Activated CD4-positive, alpha-beta T cell treated with anti-CD3 and anti-CD28 coated beads, Interleukin-2, Interleukin-4, amounts not matched to agents 100 ng/mL and 50 ng/mL, durations not matched to agents 16 hours and 8 hours (primary cell): ENCODE measurements at regions not wholly inside any gene's neighbourhood (a gene's known extent, or its start where the extent isn't known, plus 50 kb on each side); places are given as distances from the start of the nearest gene placed in this dataset.
A peak's percentile ranks its signal among the peaks of the same experiment; 100 is the strongest.

Experiments used
- DNase-seq: peaks from one replicate; pipeline ENCODE4 v3.0.0-alpha.2; 2020; ENCODE audit warnings: low spot score

GRCh38 chr7:25985196-25985595, 166.8 kb upstream of the NFE2L3 start:
- no peak for DNase-seq

- no peak for DNase-seq
Measured at GRCh38 chr7:25988640-25989039, 163.4 kb upstream of the NFE2L3 start.

- no peak for DNase-seq
Measured at GRCh38 chr7:25989140-25989705, 162.8 kb upstream of the NFE2L3 start.

- DNase-seq: no peak
Measured at GRCh38 chr7:25994433-25994994, 157.5 kb upstream of the NFE2L3 start.

GRCh38 chr7:25995216-25995615, 156.8 kb upstream of the NFE2L3 start:
- DNase-seq: no peak

- no peak for DNase-seq
Measured at GRCh38 chr7:25996006-25996408, 156.0 kb upstream of the NFE2L3 start.

GRCh38 chr7:25998499-25998898, 153.5 kb upstream of the NFE2L3 start:
- DNase-seq: no peak

GRCh38 chr7:26000841-26001240, 151.2 kb upstream of the NFE2L3 start:
- no peak for DNase-seq

- no peak for DNase-seq
Measured at GRCh38 chr7:26001662-26002244, 150.2 kb upstream of the NFE2L3 start.

GRCh38 chr7:26005683-26006410, 146.2 kb upstream of the NFE2L3 start:
- DNase-seq: no peak

GRCh38 chr7:26006426-26006825, 145.6 kb upstream of the NFE2L3 start:
- no peak for DNase-seq

GRCh38 chr7:26007510-26007909, 144.5 kb upstream of the NFE2L3 start:
- DNase-seq: no peak

- DNase-seq: no peak
Measured at GRCh38 chr7:26008428-26008827, 143.6 kb upstream of the NFE2L3 start.

GRCh38 chr7:26011039-26011696, 140.8 kb upstream of the NFE2L3 start:
- DNase-seq: no peak

GRCh38 chr7:26013551-26014083, 138.4 kb upstream of the NFE2L3 start:
- no peak for DNase-seq

GRCh38 chr7:26022982-26023381, 129.0 kb upstream of the NFE2L3 start:
- DNase-seq: no peak

- DNase-seq: no peak
Measured at GRCh38 chr7:26029911-26030310, 122.1 kb upstream of the NFE2L3 start.

- peak; percentile 6 for DNase-seq
Measured at GRCh38 chr7:26034391-26034790, 117.6 kb upstream of the NFE2L3 start.

- DNase-seq: no peak
Measured at GRCh38 chr7:26035552-26035951, 116.4 kb upstream of the NFE2L3 start.

- no peak for DNase-seq
Measured at GRCh38 chr7:26036092-26036491, 115.9 kb upstream of the NFE2L3 start.

- DNase-seq: no peak
Measured at GRCh38 chr7:26038201-26038990, 113.6 kb upstream of the NFE2L3 start.

- no peak for DNase-seq
Measured at GRCh38 chr7:26040085-26040484, 111.9 kb upstream of the NFE2L3 start.
